Lung (tissue), 11 donors: ENCODE measurements at regions not wholly inside any gene's neighbourhood (a gene's known extent, or its start where the extent isn't known, plus 50 kb on each side); places are given as distances from the start of the nearest gene placed in this dataset.
A peak's percentile ranks its signal among the peaks of the same experiment; 100 is the strongest.

Source experiments
- ATAC-seq: fragments of 200-7000 bp; cut with Tn5 transposase; one replicate; pipeline ENCODE4 v1.9.1; 2020; ENCODE audit warnings: moderate number of reproducible peaks; ENCODE audit not compliant: insufficient read depth, low FRiP score
- DNase-seq, 3 donors: peaks; one replicate each; pipeline ENCODE4 v3.0.0-alpha.2; 2013 to 2017
- H3K27ac ChIP-seq, 2 donors: one replicate each; pipeline ENCODE4 v1.5.1; 2013; ENCODE audit warnings: mild to moderate bottlenecking in 2 of 2, moderate library complexity in 2 of 2, control low read depth in 1 of 2, inconsistent platforms in 1 of 2, low read depth in 1 of 2, low read length in 1 of 2
- H3K27me3 ChIP-seq, 3 donors: one replicate each; pipeline ENCODE4 v1.5.1; 2013; ENCODE audit warnings: low read length in 2 of 3; ENCODE audit not compliant: control insufficient read depth in 3 of 3, insufficient read depth in 3 of 3
- H3K36me3 ChIP-seq, 4 donors: one replicate each; pipeline ENCODE4 v1.5.1; 2013; ENCODE audit warnings: low read length in 4 of 4, mild to moderate bottlenecking in 1 of 4, moderate library complexity in 1 of 4; ENCODE audit not compliant: control insufficient read depth in 4 of 4, insufficient read depth in 4 of 4
- H3K4me1 ChIP-seq, 5 donors: one replicate each; pipeline ENCODE4 v1.5.1; 2013; ENCODE audit warnings: low read length in 5 of 5, mild to moderate bottlenecking in 2 of 5, moderate library complexity in 1 of 5; ENCODE audit not compliant: control insufficient read depth in 5 of 5, insufficient read depth in 5 of 5
- H3K4me3 ChIP-seq: one replicate; pipeline ENCODE4 v1.5.1; 2013; ENCODE audit warnings: mild to moderate bottlenecking, control low read depth, moderate library complexity
- H3K9ac ChIP-seq, 2 donors: one replicate each; pipeline ENCODE4 v1.5.1; 2013; ENCODE audit warnings: low read length in 2 of 2, control low read depth in 1 of 2; ENCODE audit not compliant: insufficient read depth in 1 of 2
- H3K9me3 ChIP-seq, 4 donors: one replicate each; pipeline ENCODE4 v1.5.1; 2013; ENCODE audit warnings: low read length in 3 of 4, mild to moderate bottlenecking in 1 of 4, moderate library complexity in 1 of 4; ENCODE audit not compliant: control insufficient read depth in 4 of 4, insufficient read depth in 3 of 4
- WGBS, 2 donors: extraction: QIAGEN DNeasy Blood & Tissue Kit; methylation state at CpG; one replicate each; pipeline ENCODE4 v1.1.7; 2013; 5-methylcytosine and 5-hydroxymethylcytosine counted together
- TF ChIP-seq, protein P1 (sequence below): IDR thresholded peaks from 2 replicates; pipeline ENCODE4 v1.5.1; 2012; ENCODE audit warnings: mild to moderate bottlenecking; ENCODE audit errors: control extremely low read depth, extremely low read depth
- donor health status: control.
- donor health status: control.
- donor health status: Bipolar disorder and iron deficiency.
- donor health status: healthy.
- donor health status: DM: yes; HTN: yes; CAD: no.

DNA sequence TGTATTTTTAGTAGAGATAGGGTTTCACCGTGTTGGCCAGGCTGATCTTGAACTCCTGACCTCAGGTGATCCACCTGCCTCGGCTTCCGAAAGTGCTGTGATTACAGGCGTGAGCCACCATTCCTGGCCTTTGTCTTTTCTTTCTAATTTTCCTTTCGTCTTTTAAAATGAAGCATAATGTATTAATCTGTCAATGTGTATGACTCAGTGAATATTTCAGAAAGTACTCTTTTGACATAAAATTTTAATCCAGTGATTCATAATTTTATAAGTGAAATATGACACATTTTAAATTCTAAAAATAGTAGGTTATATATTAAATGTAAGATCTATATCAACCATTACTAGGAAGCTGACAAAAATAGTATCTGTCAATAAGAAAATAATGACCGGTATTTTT lies 1059.0 kb upstream of the PRMT6 start:
- H3K9me3 ChIP-seq: no peaks in the 10 kb centered on the region
- H3K36me3 ChIP-seq: no peaks in the 10 kb centered on the region
- DNase-seq (no peak), ATAC-seq (no peak)
- WGBS, 2 donors: 87 to 91% methylated on average over 6 of the region's 6 CpGs
- no peak overlapping the region for H3K4me3 ChIP-seq
- no peak overlapping the region for H3K9ac ChIP-seq
- no peak overlapping the region for H3K27ac ChIP-seq
- no peaks in the 10 kb centered on the region for H3K4me1 ChIP-seq
- TF ChIP-seq, protein P1, sequence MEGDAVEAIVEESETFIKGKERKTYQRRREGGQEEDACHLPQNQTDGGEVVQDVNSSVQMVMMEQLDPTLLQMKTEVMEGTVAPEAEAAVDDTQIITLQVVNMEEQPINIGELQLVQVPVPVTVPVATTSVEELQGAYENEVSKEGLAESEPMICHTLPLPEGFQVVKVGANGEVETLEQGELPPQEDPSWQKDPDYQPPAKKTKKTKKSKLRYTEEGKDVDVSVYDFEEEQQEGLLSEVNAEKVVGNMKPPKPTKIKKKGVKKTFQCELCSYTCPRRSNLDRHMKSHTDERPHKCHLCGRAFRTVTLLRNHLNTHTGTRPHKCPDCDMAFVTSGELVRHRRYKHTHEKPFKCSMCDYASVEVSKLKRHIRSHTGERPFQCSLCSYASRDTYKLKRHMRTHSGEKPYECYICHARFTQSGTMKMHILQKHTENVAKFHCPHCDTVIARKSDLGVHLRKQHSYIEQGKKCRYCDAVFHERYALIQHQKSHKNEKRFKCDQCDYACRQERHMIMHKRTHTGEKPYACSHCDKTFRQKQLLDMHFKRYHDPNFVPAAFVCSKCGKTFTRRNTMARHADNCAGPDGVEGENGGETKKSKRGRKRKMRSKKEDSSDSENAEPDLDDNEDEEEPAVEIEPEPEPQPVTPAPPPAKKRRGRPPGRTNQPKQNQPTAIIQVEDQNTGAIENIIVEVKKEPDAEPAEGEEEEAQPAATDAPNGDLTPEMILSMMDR: no peak
- no peaks in the 10 kb centered on the region for H3K27me3 ChIP-seq

DNA sequence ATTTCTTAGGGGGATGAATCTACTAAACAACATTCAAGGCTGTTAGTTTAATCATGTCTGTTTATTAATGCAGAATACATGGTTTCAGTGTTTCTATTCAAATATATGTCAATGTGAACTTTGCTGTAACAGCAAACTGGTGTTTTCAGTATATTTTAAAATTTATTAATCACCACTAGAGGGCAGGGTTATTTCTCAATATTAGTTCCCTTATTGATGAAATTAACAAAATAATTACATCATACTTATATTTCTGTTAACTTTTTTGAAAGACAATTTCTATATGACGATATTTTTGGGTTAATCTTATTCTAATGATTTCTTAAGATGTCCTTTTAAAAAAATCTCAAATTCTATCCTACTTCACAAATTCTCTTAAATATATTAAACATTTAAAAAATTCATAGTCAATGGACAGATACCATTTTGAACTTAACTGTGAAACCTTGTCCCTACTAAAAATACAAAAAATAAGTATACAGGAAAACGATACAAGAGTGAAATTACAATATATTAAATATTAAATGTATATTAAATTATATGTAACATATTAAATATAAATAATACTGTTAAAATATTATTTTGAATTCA lies 1034.1 kb upstream of the PRMT6 start:
- no peaks in the 10 kb centered on the region for H3K4me1 ChIP-seq
- no peak overlapping the region for H3K27ac ChIP-seq
- H3K4me3 ChIP-seq: no peak overlapping the region
- TF ChIP-seq, protein P1: no peak
- peak in 2 of 3 donors; percentile 29 to 32 for DNase-seq
- 25 to 29% methylated on average over 2 of the region's 2 CpGs for WGBS, 2 donors
- H3K9me3 ChIP-seq: no peaks in the 10 kb centered on the region
- peaks cover 0 to 3% (median 0%) of the 10 kb centered on the region in 3 donors for H3K27me3 ChIP-seq
- H3K36me3 ChIP-seq: no peaks in the 10 kb centered on the region
- no peak for ATAC-seq
- H3K9ac ChIP-seq: no peak overlapping the region

DNA sequence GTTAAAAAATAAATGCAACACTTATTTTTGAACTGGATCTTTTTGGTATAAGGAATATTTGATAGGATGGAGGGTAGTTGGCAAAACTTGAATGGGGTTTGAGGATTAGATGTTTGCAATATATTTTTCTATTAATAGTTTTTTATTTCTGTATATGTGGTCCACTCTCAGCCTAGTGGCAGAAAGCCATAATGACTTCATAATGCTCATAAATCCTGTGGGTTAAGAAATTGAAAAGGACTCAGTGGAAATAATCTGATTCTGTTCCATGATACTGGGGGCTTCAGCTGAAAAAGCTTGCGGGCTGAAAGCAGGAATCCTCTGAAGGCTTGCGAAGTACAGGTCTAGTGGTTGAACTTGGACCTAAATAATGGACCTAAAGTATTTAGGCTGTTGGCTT lies 1028.6 kb upstream of the PRMT6 start:
- H3K4me1 ChIP-seq: no peaks in the 10 kb centered on the region
- H3K4me3 ChIP-seq: no peak overlapping the region
- DNase-seq: peak in 1 of 3 donors; percentile 19
- TF ChIP-seq, protein P1: no peak
- H3K9ac ChIP-seq: no peak overlapping the region
- no peak overlapping the region for H3K27ac ChIP-seq
- ATAC-seq: no peak
- H3K27me3 ChIP-seq: no peaks in the 10 kb centered on the region
- H3K9me3 ChIP-seq: no peaks in the 10 kb centered on the region
- H3K36me3 ChIP-seq: no peaks in the 10 kb centered on the region
- 90 to 93% methylated on average over 2 of the region's 2 CpGs for WGBS, 2 donors

DNA sequence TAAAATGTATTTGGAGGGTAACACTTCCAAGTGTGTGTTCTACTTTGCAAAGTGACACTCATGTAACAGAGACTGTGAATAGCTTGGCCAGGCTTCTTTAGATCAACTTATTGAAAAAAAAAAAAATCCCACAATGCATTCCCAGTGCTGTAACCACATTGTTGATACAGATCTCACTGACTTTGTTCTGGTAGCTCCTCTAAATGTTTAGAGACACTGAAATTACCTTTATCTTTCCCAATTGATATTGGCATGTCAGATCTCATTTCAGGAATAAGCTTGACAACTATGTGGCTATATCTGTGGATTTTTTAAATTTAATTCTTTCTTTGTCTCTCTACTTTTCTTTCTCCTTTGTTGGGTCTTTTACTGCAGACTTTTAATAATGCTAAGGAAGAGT lies 1018.9 kb upstream of the PRMT6 start:
- no peaks in the 10 kb centered on the region for H3K36me3 ChIP-seq
- TF ChIP-seq, protein P1: no peak
- peaks cover 0 to 3% (median 0%) of the 10 kb centered on the region in 4 donors for H3K9me3 ChIP-seq
- no peaks in the 10 kb centered on the region for H3K27me3 ChIP-seq
- no peak for DNase-seq
- no peak overlapping the region for H3K4me3 ChIP-seq
- no peaks in the 10 kb centered on the region for H3K4me1 ChIP-seq
- no peak overlapping the region for H3K9ac ChIP-seq
- no peak overlapping the region for H3K27ac ChIP-seq
- ATAC-seq: no peak
